ENCODE measurements at regions not wholly inside any gene's neighbourhood (a gene's known extent, or its start where the extent isn't known, plus 50 kb on each side); places are given as distances from the start of the nearest gene placed in this dataset.
"Not testable (repeated sequence)": the region's sequence is repeated elsewhere in the genome, so short reads cannot be mapped to it uniquely, and the experiment has no call there.

DNA sequence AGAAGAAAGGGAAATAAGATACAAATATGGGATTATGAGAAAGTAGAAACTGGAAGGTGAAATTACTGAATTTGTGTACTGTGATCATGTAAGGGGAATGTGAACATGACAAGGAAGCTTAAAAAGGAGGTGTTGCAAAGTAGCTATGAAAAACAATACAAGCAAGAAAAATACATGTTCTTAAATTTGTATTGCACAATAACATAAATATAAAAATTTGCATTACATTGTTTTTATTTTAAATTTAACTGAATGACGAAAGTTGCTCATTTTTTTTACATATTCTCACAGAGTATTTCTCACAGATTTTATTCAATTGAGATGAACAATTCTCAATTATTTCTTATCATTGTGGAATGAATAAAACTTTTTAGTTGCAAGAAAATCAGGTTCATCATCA is 874.8 kb downstream of the AMY1C start:
- Histone ChIP-seq H3K9ac (ENCODE audit: low read length) (no peak overlapping the region), H3K4me2 (ENCODE audit: low read depth, low read length, poor library complexity, severe bottlenecking) (no peak overlapping the region), H3K27me3 (ENCODE audit: low read length) (no peaks in the 10 kb centered on the region), H4K20me1 (ENCODE audit: insufficient read depth, low read depth, low read length) (no peaks in the 10 kb centered on the region), H3K79me2 (ENCODE audit: low read length) (no peaks in the 10 kb centered on the region), H3K4me1 (ENCODE audit: low read length) (no peaks in the 10 kb centered on the region), H3K9me2 (replicated peaks; ENCODE audit: insufficient read depth, low read length) (no peaks in the 10 kb centered on the region), H3K27ac (ENCODE audit: low read length) (no peak overlapping the region), H3K4me3 (ENCODE audit: low read length) (no peak overlapping the region), H3K9me3 (ENCODE audit: low read length) (peaks cover 15% of the 10 kb centered on the region; the same call in 1 of the 2 replicates), H3K36me3 (ENCODE audit: insufficient read depth, low read length) (no peaks in the 10 kb centered on the region), H2AFZ (ENCODE audit: low read length) (no peak overlapping the region)
- DNase-seq: no peak

DNA sequence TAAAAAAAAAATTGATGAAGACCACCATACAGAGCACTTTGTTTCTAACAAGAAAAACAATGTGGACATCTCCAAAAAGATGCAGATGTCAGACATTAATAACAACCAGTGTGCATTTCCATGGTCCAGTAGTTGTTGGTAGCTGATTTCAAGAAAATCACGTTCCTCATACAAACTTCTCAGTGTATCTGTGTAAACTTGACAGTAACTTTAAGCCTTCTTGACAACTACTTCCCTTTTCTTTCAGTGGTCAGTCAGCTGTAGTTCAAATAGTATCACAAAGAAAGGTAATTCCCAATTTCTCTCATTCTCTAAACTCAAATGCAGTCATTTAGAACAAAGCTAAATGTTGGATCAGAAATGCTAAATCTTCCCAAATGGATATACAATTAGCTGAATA is 879.9 kb downstream of the AMY1C start:
- no peaks in the 10 kb centered on the region for H3K9me2 ChIP-seq (replicated peaks; ENCODE audit: insufficient read depth, low read length)
- no peaks in the 10 kb centered on the region for H3K4me1 ChIP-seq (ENCODE audit: low read length)
- peaks cover 10% of the 10 kb centered on the region; the same call in 1 of the 2 replicates for H3K9me3 ChIP-seq (ENCODE audit: low read length)
- no peak overlapping the region for H3K27ac ChIP-seq (ENCODE audit: low read length)
- H3K36me3 ChIP-seq (ENCODE audit: insufficient read depth, low read length): no peaks in the 10 kb centered on the region
- no peak for DNase-seq
- no peak overlapping the region for H2AFZ ChIP-seq (ENCODE audit: low read length)
- H4K20me1 ChIP-seq (ENCODE audit: insufficient read depth, low read depth, low read length): no peaks in the 10 kb centered on the region
- no peak overlapping the region for H3K9ac ChIP-seq (ENCODE audit: low read length)
- H3K27me3 ChIP-seq (ENCODE audit: low read length): no peaks in the 10 kb centered on the region
- H3K79me2 ChIP-seq (ENCODE audit: low read length): no peaks in the 10 kb centered on the region
- H3K4me2 ChIP-seq (ENCODE audit: low read depth, low read length, poor library complexity, severe bottlenecking): no peak overlapping the region
- no peak overlapping the region for H3K4me3 ChIP-seq (ENCODE audit: low read length)

DNA sequence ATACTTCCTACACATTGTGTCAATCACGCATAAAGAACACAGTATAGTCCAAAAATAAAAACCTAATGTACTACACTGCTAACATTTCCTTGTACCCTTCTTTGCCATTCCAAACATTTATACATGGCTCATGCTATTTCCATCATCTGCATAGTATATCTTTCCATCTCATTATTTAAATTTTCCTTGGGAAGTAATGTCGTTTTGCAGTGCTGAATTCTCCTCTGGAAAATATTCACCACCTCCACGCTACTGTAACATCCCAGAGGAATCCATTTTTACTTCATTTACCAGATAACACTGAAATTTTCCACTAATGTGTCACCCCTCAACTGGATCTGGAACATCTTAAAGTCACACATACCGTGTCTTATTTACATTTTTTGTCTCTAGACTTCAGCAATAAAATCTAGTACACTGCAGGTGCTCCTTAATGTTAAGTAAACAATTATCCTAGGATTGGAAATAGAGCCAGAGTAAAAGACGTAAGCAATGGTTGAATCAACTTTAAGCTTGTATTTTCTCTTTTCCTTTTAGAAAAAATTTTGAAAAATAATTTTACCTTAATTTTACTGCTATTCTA is 881.0 kb downstream of the AMY1C start:
- DNase-seq: no peak
- Histone ChIP-seq H3K4me2 (ENCODE audit: low read depth, low read length, poor library complexity, severe bottlenecking) (no peak overlapping the region), H3K36me3 (ENCODE audit: insufficient read depth, low read length) (no peaks in the 10 kb centered on the region), H3K9ac (ENCODE audit: low read length) (no peak overlapping the region), H3K9me2 (replicated peaks; ENCODE audit: insufficient read depth, low read length) (no peaks in the 10 kb centered on the region), H2AFZ (ENCODE audit: low read length) (no peak overlapping the region), H3K4me3 (ENCODE audit: low read length) (no peak overlapping the region), H3K27me3 (ENCODE audit: low read length) (no peaks in the 10 kb centered on the region), H3K27ac (ENCODE audit: low read length) (no peak overlapping the region), H3K9me3 (ENCODE audit: low read length) (peaks cover 10% of the 10 kb centered on the region; the same call in 1 of the 2 replicates), H3K4me1 (ENCODE audit: low read length) (no peaks in the 10 kb centered on the region), H4K20me1 (ENCODE audit: insufficient read depth, low read depth, low read length) (no peaks in the 10 kb centered on the region), H3K79me2 (ENCODE audit: low read length) (no peaks in the 10 kb centered on the region)

DNA sequence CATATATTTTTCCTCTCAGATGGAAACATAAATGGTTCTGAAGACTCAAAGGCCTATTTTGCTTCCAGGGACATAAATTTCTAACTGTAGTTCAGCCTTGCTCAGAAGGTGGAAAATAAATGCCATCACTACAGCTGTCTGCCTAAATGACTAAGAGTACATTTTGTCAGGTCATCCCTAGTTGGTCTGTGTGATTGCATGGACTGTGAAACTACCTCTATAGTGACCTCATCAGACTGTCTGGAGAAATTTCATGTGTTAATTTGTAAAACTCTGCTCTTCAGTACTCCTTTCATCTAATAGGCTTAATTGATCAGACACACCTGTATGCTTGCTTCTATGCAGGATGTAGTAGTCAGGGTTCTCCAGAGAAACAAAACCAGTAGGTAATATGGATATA is 886.9 kb downstream of the AMY1C start:
- DNase-seq: no peak
- no peaks in the 10 kb centered on the region for H3K9me2 ChIP-seq (replicated peaks; ENCODE audit: insufficient read depth, low read length)
- H3K4me3 ChIP-seq (ENCODE audit: low read length): no peak overlapping the region
- H3K79me2 ChIP-seq (ENCODE audit: low read length): no peaks in the 10 kb centered on the region
- H2AFZ ChIP-seq (ENCODE audit: low read length): no peak overlapping the region
- H3K9ac ChIP-seq (ENCODE audit: low read length): no peak overlapping the region
- no peaks in the 10 kb centered on the region for H3K4me1 ChIP-seq (ENCODE audit: low read length)
- H3K4me2 ChIP-seq (ENCODE audit: low read depth, low read length, poor library complexity, severe bottlenecking): no peak overlapping the region
- H3K27me3 ChIP-seq (ENCODE audit: low read length): no peaks in the 10 kb centered on the region
- H3K27ac ChIP-seq (ENCODE audit: low read length): no peak overlapping the region
- H3K36me3 ChIP-seq (ENCODE audit: insufficient read depth, low read length): no peaks in the 10 kb centered on the region
- H3K9me3 ChIP-seq (ENCODE audit: low read length): peaks cover 11% of the 10 kb centered on the region; the same call in 1 of the 2 replicates
- H4K20me1 ChIP-seq (ENCODE audit: insufficient read depth, low read depth, low read length): no peaks in the 10 kb centered on the region

DNA sequence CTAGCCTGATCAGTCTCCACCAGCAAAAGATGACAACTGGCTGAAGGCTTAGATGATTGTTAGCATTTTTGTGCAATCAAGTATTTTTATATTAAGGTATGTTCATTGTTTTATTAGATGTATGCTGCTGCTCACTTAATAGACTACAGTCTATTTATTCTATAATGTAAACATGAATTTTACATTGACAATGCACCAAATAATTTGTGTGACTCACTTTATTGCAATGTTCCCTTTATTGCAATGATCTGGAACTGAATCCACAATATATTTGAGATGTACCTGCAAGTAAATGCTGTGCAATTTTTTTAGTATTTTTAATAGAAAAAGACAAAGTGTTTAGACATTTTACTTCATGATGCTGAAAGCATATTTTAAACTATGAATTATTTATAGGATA is 896.5 kb downstream of the AMY1C start:
- Histone ChIP-seq H4K20me1 (ENCODE audit: insufficient read depth, low read depth, low read length) (no peaks in the 10 kb centered on the region), H3K27me3 (ENCODE audit: low read length) (no peaks in the 10 kb centered on the region), H3K9me2 (replicated peaks; ENCODE audit: insufficient read depth, low read length) (no peaks in the 10 kb centered on the region), H3K79me2 (ENCODE audit: low read length) (no peaks in the 10 kb centered on the region), H3K4me2 (ENCODE audit: low read depth, low read length, poor library complexity, severe bottlenecking) (no peak overlapping the region), H3K4me3 (ENCODE audit: low read length) (no peak overlapping the region), H3K27ac (ENCODE audit: low read length) (no peak overlapping the region), H3K9me3 (ENCODE audit: low read length) (0 out of 2 replicates have a peak, but pooled peaks cover 2% of the 10 kb centered on the region), H3K36me3 (ENCODE audit: insufficient read depth, low read length) (no peaks in the 10 kb centered on the region), H3K4me1 (ENCODE audit: low read length) (no peaks in the 10 kb centered on the region), H3K9ac (ENCODE audit: low read length) (no peak overlapping the region), H2AFZ (ENCODE audit: low read length) (no peak overlapping the region)
- DNase-seq: no peak

DNA sequence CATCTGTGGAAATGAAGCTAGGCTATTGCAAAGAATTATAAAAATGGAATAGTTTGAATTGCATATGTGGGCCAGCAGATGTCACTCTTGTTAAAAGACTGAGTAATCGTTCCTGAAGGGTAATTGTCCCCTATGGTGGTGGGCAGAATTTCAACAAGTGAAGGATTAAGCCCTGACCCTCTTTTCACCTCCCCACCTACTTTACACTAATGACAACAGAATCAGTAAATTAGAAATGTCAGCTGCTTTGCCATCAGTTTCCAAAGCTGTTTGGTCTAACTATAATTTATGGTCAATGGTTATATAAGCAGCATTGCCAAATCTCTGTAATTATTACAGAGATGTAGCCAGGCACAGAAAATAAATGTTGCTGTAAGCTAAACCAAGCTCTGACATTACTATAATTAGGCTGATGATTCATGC is 898.6 kb downstream of the AMY1C start:
- Histone ChIP-seq H4K20me1 (ENCODE audit: insufficient read depth, low read depth, low read length) (no peaks in the 10 kb centered on the region), H3K4me3 (ENCODE audit: low read length) (no peak overlapping the region), H3K27me3 (ENCODE audit: low read length) (no peaks in the 10 kb centered on the region), H3K9me2 (replicated peaks; ENCODE audit: insufficient read depth, low read length) (no peaks in the 10 kb centered on the region), H2AFZ (ENCODE audit: low read length) (no peak overlapping the region), H3K4me2 (ENCODE audit: low read depth, low read length, poor library complexity, severe bottlenecking) (no peak overlapping the region), H3K36me3 (ENCODE audit: insufficient read depth, low read length) (no peaks in the 10 kb centered on the region), H3K9ac (ENCODE audit: low read length) (no peak overlapping the region), H3K9me3 (ENCODE audit: low read length) (no peaks in the 10 kb centered on the region), H3K79me2 (ENCODE audit: low read length) (no peaks in the 10 kb centered on the region), H3K4me1 (ENCODE audit: low read length) (no peaks in the 10 kb centered on the region), H3K27ac (ENCODE audit: low read length) (no peak overlapping the region)
- peak; percentile 65 for DNase-seq

DNA sequence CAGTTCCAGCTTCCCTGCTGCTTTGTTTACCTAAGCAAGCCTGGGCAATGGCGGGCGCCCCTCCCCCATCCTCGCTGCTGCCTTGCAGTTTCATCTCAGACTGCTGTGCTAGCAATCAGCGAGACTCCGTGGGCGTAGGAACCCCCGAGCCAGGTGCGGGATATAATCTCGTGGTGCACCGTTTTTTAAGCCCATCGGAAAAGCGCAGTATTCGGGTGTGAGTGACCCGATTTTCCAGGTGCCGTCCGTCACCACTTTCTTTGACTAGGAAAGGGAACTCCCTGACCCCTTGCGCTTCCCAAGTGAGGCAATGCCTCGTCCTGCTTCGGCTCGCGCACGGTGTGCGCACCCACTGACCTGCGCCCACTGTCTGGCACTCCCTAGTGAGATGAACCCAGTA is 914.7 kb downstream of the AMY1C start:
- not testable (repeated sequence) for DNase-seq; H3K4me2 ChIP-seq (ENCODE audit: low read depth, low read length, poor library complexity, severe bottlenecking); H3K9ac ChIP-seq (ENCODE audit: low read length); H4K20me1 ChIP-seq (ENCODE audit: insufficient read depth, low read depth, low read length); H3K9me2 ChIP-seq (replicated peaks; ENCODE audit: insufficient read depth, low read length); H3K79me2 ChIP-seq (ENCODE audit: low read length); H2AFZ ChIP-seq (ENCODE audit: low read length); H3K27me3 ChIP-seq (ENCODE audit: low read length); H3K4me3 ChIP-seq (ENCODE audit: low read length); H3K4me1 ChIP-seq (ENCODE audit: low read length); H3K9me3 ChIP-seq (ENCODE audit: low read length); H3K27ac ChIP-seq (ENCODE audit: low read length); H3K36me3 ChIP-seq (ENCODE audit: insufficient read depth, low read length)

DNA sequence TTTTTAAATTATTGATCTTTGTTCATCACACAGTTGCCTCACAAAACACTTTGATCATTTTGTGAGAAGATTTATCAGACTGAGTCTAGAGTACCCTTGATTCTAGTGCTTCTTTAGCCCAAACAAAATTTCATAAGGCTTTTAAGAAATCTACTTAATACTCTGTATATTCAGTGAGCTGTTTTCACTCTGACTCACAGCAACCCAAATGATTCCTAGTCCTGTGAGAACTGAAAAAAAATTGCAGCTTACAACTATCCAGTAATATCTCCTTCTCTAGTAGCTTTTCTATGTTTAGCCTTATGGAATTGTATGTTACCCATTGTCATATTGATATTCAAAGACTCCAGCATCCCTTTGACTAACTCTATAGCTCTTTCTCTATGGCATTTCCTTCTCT is 915.6 kb downstream of the AMY1C start:
- Histone ChIP-seq H3K36me3 (ENCODE audit: insufficient read depth, low read length) (no peaks in the 10 kb centered on the region), H3K4me2 (ENCODE audit: low read depth, low read length, poor library complexity, severe bottlenecking) (no peak overlapping the region), H2AFZ (ENCODE audit: low read length) (no peak overlapping the region), H3K4me3 (ENCODE audit: low read length) (no peak overlapping the region; the same call in 1 of the 2 replicates), H3K27me3 (ENCODE audit: low read length) (no peaks in the 10 kb centered on the region), H4K20me1 (ENCODE audit: insufficient read depth, low read depth, low read length) (no peaks in the 10 kb centered on the region), H3K9me2 (replicated peaks; ENCODE audit: insufficient read depth, low read length) (no peaks in the 10 kb centered on the region), H3K9ac (ENCODE audit: low read length) (no peak overlapping the region), H3K79me2 (ENCODE audit: low read length) (no peaks in the 10 kb centered on the region), H3K9me3 (ENCODE audit: low read length) (peaks cover 8% of the 10 kb centered on the region), H3K4me1 (ENCODE audit: low read length) (no peaks in the 10 kb centered on the region), H3K27ac (ENCODE audit: low read length) (no peak overlapping the region)
- DNase-seq: no peak

Measured in Karpas-422 (cell line).